H9 (cell line): ENCODE measurements at regions not wholly inside any gene's neighbourhood (a gene's known extent, or its start where the extent isn't known, plus 50 kb on each side); places are given as distances from the start of the nearest gene placed in this dataset.

Experiments
- DNase-seq: peaks from one replicate; pipeline ENCODE4 v3.0.0-alpha.2; 2017
- H2AFZ ChIP-seq: one replicate; pipeline ENCODE4 v1.6.1; 2013; ENCODE audit warnings: mild to moderate bottlenecking, low read length, control low read depth, moderate library complexity
- H2AK5ac ChIP-seq: 2 replicates; pipeline ENCODE4 v1.6.1; 2013; ENCODE audit warnings: low read length, control low read depth, mixed read lengths; ENCODE audit not compliant: insufficient read length
- H2BK120ac ChIP-seq: one replicate; pipeline ENCODE4 v1.6.1; 2013; ENCODE audit warnings: low read depth, mild to moderate bottlenecking, low read length, control low read depth, inconsistent platforms; ENCODE audit not compliant: poor library complexity, severe bottlenecking
- H2BK12ac ChIP-seq: 2 replicates; pipeline ENCODE4 v1.6.1; 2013; ENCODE audit warnings: low read length, control low read depth, mixed read lengths, low read depth; ENCODE audit not compliant: insufficient read length
- H2BK15ac ChIP-seq: 2 replicates; pipeline ENCODE4 v1.6.1; 2013; ENCODE audit warnings: low read depth, low read length, control low read depth
- H2BK20ac ChIP-seq: one replicate; pipeline ENCODE4 v1.6.1; 2013; ENCODE audit warnings: low read depth, mild to moderate bottlenecking, low read length, control low read depth, inconsistent platforms; ENCODE audit not compliant: poor library complexity, severe bottlenecking
- H2BK5ac ChIP-seq: 2 replicates; pipeline ENCODE4 v1.6.1; 2013; ENCODE audit warnings: low read length, control low read depth, mixed read lengths; ENCODE audit not compliant: insufficient read length
- H3K14ac ChIP-seq: 2 replicates; pipeline ENCODE4 v1.6.1; 2013; ENCODE audit warnings: low read length, control low read depth; ENCODE audit not compliant: insufficient read depth
- H3K18ac ChIP-seq: 2 replicates; pipeline ENCODE4 v1.6.1; 2013; ENCODE audit warnings: low read depth, mild to moderate bottlenecking, mixed read lengths, low read length, control low read depth; ENCODE audit not compliant: insufficient read length
- H3K23ac ChIP-seq: 2 replicates; pipeline ENCODE4 v1.6.1; 2013; ENCODE audit warnings: low read length, control low read depth, mixed read lengths, low read depth; ENCODE audit not compliant: insufficient read length
- H3K23me2 ChIP-seq: 2 replicates; pipeline ENCODE4 v1.6.1; 2013; ENCODE audit warnings: low read depth, mild to moderate bottlenecking, mixed read lengths, low read length, control low read depth; ENCODE audit not compliant: insufficient read length, poor library complexity, severe bottlenecking
- H3K27ac ChIP-seq: 2 replicates; pipeline ENCODE4 v1.5.1; 2013; ENCODE audit warnings: low read length, control low read depth, mixed read lengths, low read depth; ENCODE audit not compliant: insufficient read length
- H3K27me3 ChIP-seq: 2 replicates; pipeline ENCODE4 v1.6.1; 2013; ENCODE audit warnings: low read length, control low read depth, inconsistent platforms; ENCODE audit not compliant: insufficient read depth
- H3K4ac ChIP-seq: 2 replicates; pipeline ENCODE4 v1.6.1; 2013; ENCODE audit warnings: low read depth, mild to moderate bottlenecking, control low read depth, inconsistent platforms, low read length, moderate library complexity
- H3K4me1 ChIP-seq: 2 replicates; pipeline ENCODE4 v1.6.1; 2013; ENCODE audit warnings: low read length, control low read depth, inconsistent platforms; ENCODE audit not compliant: insufficient read depth
- H3K4me2 ChIP-seq: 2 replicates; pipeline ENCODE4 v1.6.1; 2013; ENCODE audit warnings: low read length, control low read depth, mixed read lengths; ENCODE audit not compliant: insufficient read length, insufficient read depth
- H3K56ac ChIP-seq: 2 replicates; pipeline ENCODE4 v1.6.1; 2013; ENCODE audit warnings: low read depth, mild to moderate bottlenecking, mixed read lengths, low read length, control low read depth; ENCODE audit not compliant: insufficient read length
- H3K79me1 ChIP-seq: 2 replicates; pipeline ENCODE4 v1.6.1; 2013; ENCODE audit warnings: low read depth, mild to moderate bottlenecking, moderate library complexity, low read length, control low read depth, inconsistent platforms; ENCODE audit not compliant: insufficient read depth, poor library complexity, severe bottlenecking
- H3K79me2 ChIP-seq: 2 replicates; pipeline ENCODE4 v1.6.1; 2013; ENCODE audit warnings: low read length, control low read depth, inconsistent platforms; ENCODE audit not compliant: insufficient read depth
- H3K9ac ChIP-seq: 2 replicates; pipeline ENCODE4 v1.6.1; 2013; ENCODE audit warnings: low read length, control low read depth, mixed read lengths; ENCODE audit not compliant: insufficient read length; ENCODE audit errors: extremely low read depth
- H3K9me3 ChIP-seq: one replicate; pipeline ENCODE4 v1.6.1; 2013; ENCODE audit warnings: low read depth, low read length, inconsistent platforms; ENCODE audit not compliant: control insufficient read depth
- H3T11ph ChIP-seq: one replicate; pipeline ENCODE4 v1.6.1; 2013; ENCODE audit warnings: mild to moderate bottlenecking, low read length, control low read depth, inconsistent platforms
- H4K20me1 ChIP-seq: one replicate; pipeline ENCODE4 v1.6.1; 2013; ENCODE audit not compliant: control insufficient read depth, insufficient read length, insufficient read depth
- H4K5ac ChIP-seq: 2 replicates; pipeline ENCODE4 v1.6.1; 2013; ENCODE audit warnings: low read depth, mild to moderate bottlenecking, mixed read lengths, low read length, control low read depth; ENCODE audit not compliant: insufficient read length
- H4K8ac ChIP-seq: replicated peaks from 2 replicates; pipeline ENCODE4 v1.6.1; 2013; ENCODE audit warnings: low read length, control low read depth, mixed read lengths, low read depth; ENCODE audit not compliant: insufficient read length
- H4K91ac ChIP-seq: 2 replicates; pipeline ENCODE4 v1.6.1; 2013; ENCODE audit warnings: low read depth, mild to moderate bottlenecking, moderate library complexity, mixed read lengths, low read length, control low read depth; ENCODE audit not compliant: insufficient read length
- H3K27ac Mint-ChIP-seq, 3 experiments: 2 replicates in 2 of 3; 3 replicates in 1 of 3; pipeline ENCODE4 v1.8.0; 2020 to 2021; ENCODE audit warnings: mixed read lengths in 3 of 3, mild to moderate bottlenecking in 1 of 3, moderate library complexity in 1 of 3
- H3K27me3 Mint-ChIP-seq: 2 replicates; pipeline ENCODE4 v1.8.0; 2021; ENCODE audit warnings: low read depth, mild to moderate bottlenecking, moderate library complexity, mixed read lengths
- H3K36me3 Mint-ChIP-seq, 3 experiments: 2 replicates in 2 of 3; 3 replicates in 1 of 3; pipeline ENCODE4 v1.8.0; 2020 to 2021; ENCODE audit warnings: low read depth in 3 of 3, mixed read lengths in 3 of 3; ENCODE audit not compliant: insufficient read depth in 1 of 3
- H3K4me1 Mint-ChIP-seq, 2 experiments: 2 replicates each; pipeline ENCODE4 v1.8.0; 2020; ENCODE audit warnings: mixed read lengths in 2 of 2
- H3K4me3 Mint-ChIP-seq, 2 experiments: 2 replicates in 1 of 2; 3 replicates in 1 of 2; pipeline ENCODE4 v1.8.0; 2020 to 2021; ENCODE audit warnings: mild to moderate bottlenecking in 2 of 2, mixed read lengths in 2 of 2, moderate library complexity in 1 of 2
- H3K9me3 Mint-ChIP-seq, 2 experiments: 2 replicates in 1 of 2; 3 replicates in 1 of 2; pipeline ENCODE4 v1.8.0; 2020; ENCODE audit warnings: mild to moderate bottlenecking in 2 of 2, mixed read lengths in 2 of 2, moderate library complexity in 1 of 2
- WGBS: extraction: QIAGEN DNeasy Blood & Tissue Kit; methylation state at CpG from one replicate; pipeline ENCODE4 v1.1.7; 2013; ENCODE audit warnings: missing lambda C conversion rate, low lambda C conversion rate, mixed read lengths; ENCODE audit not compliant: insufficient read length; ENCODE audit errors: extremely low coverage; 5-methylcytosine and 5-hydroxymethylcytosine counted together
- TF ChIP-seq, protein P1 (sequence below): fragments of 200-600 bp; sonication (generic); conservative IDR thresholded peaks from 3 replicates; pipeline ENCODE4 v1.8.0; 2021; ENCODE audit warnings: antibody characterized with exemption, mild to moderate bottlenecking

GRCh38 chr20:4071178-4071693 lies 55.9 kb upstream of the RNF24 start:
- Histone ChIP-seq H3K4me1 (no peaks in the 10 kb centered on the region; the same call in 1 of the 2 replicates), H4K91ac (no peak overlapping the region), H4K20me1 (no peaks in the 10 kb centered on the region), H3K4me2 (no peak overlapping the region), H2BK120ac (no peak overlapping the region), H3K56ac (no peak overlapping the region), H2AK5ac (no peak overlapping the region), H2AFZ (no peak overlapping the region), H2BK20ac (no peak overlapping the region), H3K9me3 (no peaks in the 10 kb centered on the region), H3K23ac (no peak overlapping the region), H3K23me2 (no peaks in the 10 kb centered on the region), H3K9ac (no peak overlapping the region), H4K8ac (no peak overlapping the region), H2BK5ac (no peak overlapping the region), H3K14ac (no peak overlapping the region), H3T11ph (no peak overlapping the region), H3K79me1 (no peaks in the 10 kb centered on the region), H3K18ac (no peak overlapping the region), H2BK15ac (no peak overlapping the region), H4K5ac (no peak overlapping the region), H2BK12ac (no peak overlapping the region), H3K4ac (no peak overlapping the region), H3K27me3 (no peaks in the 10 kb centered on the region), H3K79me2 (no peaks in the 10 kb centered on the region), H3K27ac (no peak overlapping the region)
- no CpG with 5 or more reads among the region's 5 CpGs for WGBS
- no peak for DNase-seq
- peaks cover 0 to 2% of the 10 kb centered on the region in 2 experiments; a peak in 2 of 5 replicates for H3K9me3 Mint-ChIP-seq
- peaks cover 18 to 21% of the 10 kb centered on the region in 2 experiments for H3K4me1 Mint-ChIP-seq
- no peak overlapping the region for H3K27ac Mint-ChIP-seq
- H3K36me3 Mint-ChIP-seq = no peaks in the 10 kb centered on the region
- TF ChIP-seq, protein P1, sequence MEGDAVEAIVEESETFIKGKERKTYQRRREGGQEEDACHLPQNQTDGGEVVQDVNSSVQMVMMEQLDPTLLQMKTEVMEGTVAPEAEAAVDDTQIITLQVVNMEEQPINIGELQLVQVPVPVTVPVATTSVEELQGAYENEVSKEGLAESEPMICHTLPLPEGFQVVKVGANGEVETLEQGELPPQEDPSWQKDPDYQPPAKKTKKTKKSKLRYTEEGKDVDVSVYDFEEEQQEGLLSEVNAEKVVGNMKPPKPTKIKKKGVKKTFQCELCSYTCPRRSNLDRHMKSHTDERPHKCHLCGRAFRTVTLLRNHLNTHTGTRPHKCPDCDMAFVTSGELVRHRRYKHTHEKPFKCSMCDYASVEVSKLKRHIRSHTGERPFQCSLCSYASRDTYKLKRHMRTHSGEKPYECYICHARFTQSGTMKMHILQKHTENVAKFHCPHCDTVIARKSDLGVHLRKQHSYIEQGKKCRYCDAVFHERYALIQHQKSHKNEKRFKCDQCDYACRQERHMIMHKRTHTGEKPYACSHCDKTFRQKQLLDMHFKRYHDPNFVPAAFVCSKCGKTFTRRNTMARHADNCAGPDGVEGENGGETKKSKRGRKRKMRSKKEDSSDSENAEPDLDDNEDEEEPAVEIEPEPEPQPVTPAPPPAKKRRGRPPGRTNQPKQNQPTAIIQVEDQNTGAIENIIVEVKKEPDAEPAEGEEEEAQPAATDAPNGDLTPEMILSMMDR = no peak
- H3K27me3 Mint-ChIP-seq = peaks cover 5% of the 10 kb centered on the region
- no peak overlapping the region for H3K4me3 Mint-ChIP-seq
